G401.6 (cell line): ENCODE measurements at regions not wholly inside any gene's neighbourhood (a gene's known extent, or its start where the extent isn't known, plus 50 kb on each side); places are given as distances from the start of the nearest gene placed in this dataset.

Source experiments
- FAIRE-seq: peaks from 2 replicates; lab custom pipeline; 2012; peaks lifted over from hg19 to GRCh38; lab: Jason Lieb, UNC

GRCh38 chr2:15866563-15867193 lies 73.7 kb upstream of the MYCN start:
- FAIRE-seq, result no peak

GRCh38 chr2:15867194-15868171 lies 72.9 kb upstream of the MYCN start:
- FAIRE-seq, result no peak

- no peak for FAIRE-seq
These were observed 72.2 kb upstream of the MYCN start for GRCh38 chr2:15868186-15868585.

GRCh38 chr2:15868704-15869103 lies 71.6 kb upstream of the MYCN start:
- FAIRE-seq, result no peak

- FAIRE-seq, result no peak
These were observed 71.0 kb upstream of the MYCN start for GRCh38 chr2:15869396-15869795.

GRCh38 chr2:15869871-15870270 lies 70.5 kb upstream of the MYCN start:
- FAIRE-seq, result no peak

GRCh38 chr2:15870565-15870964 lies 69.8 kb upstream of the MYCN start:
- FAIRE-seq, result no peak

GRCh38 chr2:15871239-15871783 lies 69.0 kb upstream of the MYCN start:
- FAIRE-seq, result no peak

GRCh38 chr2:15872854-15873253 lies 67.5 kb upstream of the MYCN start:
- no peak for FAIRE-seq

- no peak for FAIRE-seq
These were observed 66.0 kb upstream of the MYCN start for GRCh38 chr2:15874321-15874720.

GRCh38 chr2:15874854-15875804 lies 65.2 kb upstream of the MYCN start:
- no peak for FAIRE-seq

- FAIRE-seq, result no peak
These were observed 64.2 kb upstream of the MYCN start for GRCh38 chr2:15875969-15876705.

GRCh38 chr2:15880226-15881119 lies 59.9 kb upstream of the MYCN start:
- FAIRE-seq, result no peak

GRCh38 chr2:15881120-15881433 lies 59.3 kb upstream of the MYCN start:
- no peak for FAIRE-seq

- FAIRE-seq, result no peak
These were observed 58.7 kb upstream of the MYCN start for GRCh38 chr2:15881676-15882075.

- FAIRE-seq, result no peak
These were observed 57.4 kb upstream of the MYCN start for GRCh38 chr2:15882761-15883497.

- no peak for FAIRE-seq
These were observed 56.7 kb upstream of the MYCN start for GRCh38 chr2:15883684-15884083.

- FAIRE-seq, result no peak
These were observed 55.6 kb upstream of the MYCN start for GRCh38 chr2:15884790-15885189.

GRCh38 chr2:15886231-15886630 lies 54.1 kb upstream of the MYCN start:
- FAIRE-seq, result no peak
